ENCODE measurements at regions not wholly inside any gene's neighbourhood (a gene's known extent, or its start where the extent isn't known, plus 50 kb on each side); places are given as distances from the start of the nearest gene placed in this dataset.
A peak's percentile ranks its signal among the peaks of the same experiment; 100 is the strongest.

GRCh38 chr13:37225414-37226070 lies 120.1 kb upstream of the CSNK1A1L start:
- DNase-seq (ENCODE audit: low read depth) = no peak

GRCh38 chr13:37216331-37216730 lies 110.9 kb upstream of the CSNK1A1L start:
- DNase-seq (ENCODE audit: low read depth) = peak; percentile 89

- peak; percentile 96 for DNase-seq (ENCODE audit: low read depth)
Measured at GRCh38 chr13:37212826-37213225, 107.4 kb upstream of the CSNK1A1L start.

- DNase-seq (ENCODE audit: low read depth) = no peak
Measured at GRCh38 chr13:37211487-37211886, 106.0 kb upstream of the CSNK1A1L start.

- DNase-seq (ENCODE audit: low read depth) = peak; percentile 81
Measured at GRCh38 chr13:37209621-37210580, 104.4 kb upstream of the CSNK1A1L start.

- DNase-seq (ENCODE audit: low read depth) = no peak
Measured at GRCh38 chr13:37207691-37208451, 102.4 kb upstream of the CSNK1A1L start.

GRCh38 chr13:37202264-37202663 lies 96.8 kb upstream of the CSNK1A1L start:
- no peak for DNase-seq (ENCODE audit: low read depth)

- DNase-seq (ENCODE audit: low read depth) = no peak
Measured at GRCh38 chr13:37201081-37201480, 95.6 kb upstream of the CSNK1A1L start.

- DNase-seq (ENCODE audit: low read depth) = no peak
Measured at GRCh38 chr13:37198629-37199028, 93.2 kb upstream of the CSNK1A1L start.

GRCh38 chr13:37195621-37196020 lies 90.2 kb upstream of the CSNK1A1L start:
- DNase-seq (ENCODE audit: low read depth) = no peak

- no peak for DNase-seq (ENCODE audit: low read depth)
Measured at GRCh38 chr13:37194428-37194861, 89.0 kb upstream of the CSNK1A1L start.

- DNase-seq (ENCODE audit: low read depth) = no peak
Measured at GRCh38 chr13:37192956-37193355, 87.5 kb upstream of the CSNK1A1L start.

GRCh38 chr13:37187621-37188020 lies 82.2 kb upstream of the CSNK1A1L start:
- no peak for DNase-seq (ENCODE audit: low read depth)

- DNase-seq (ENCODE audit: low read depth) = no peak
Measured at GRCh38 chr13:37187105-37187504, 81.6 kb upstream of the CSNK1A1L start.

- DNase-seq (ENCODE audit: low read depth) = no peak
Measured at GRCh38 chr13:37181620-37182019, 76.2 kb upstream of the CSNK1A1L start.

- DNase-seq (ENCODE audit: low read depth) = no peak
Measured at GRCh38 chr13:37179645-37180044, 74.2 kb upstream of the CSNK1A1L start.

GRCh38 chr13:37177125-37177524 lies 71.7 kb upstream of the CSNK1A1L start:
- no peak for DNase-seq (ENCODE audit: low read depth)

- peak; percentile 62 for DNase-seq (ENCODE audit: low read depth)
Measured at GRCh38 chr13:37175996-37176395, 70.5 kb upstream of the CSNK1A1L start.

- peak; percentile 46 for DNase-seq (ENCODE audit: low read depth)
Measured at GRCh38 chr13:37173214-37173613, 67.8 kb upstream of the CSNK1A1L start.

GRCh38 chr13:37172226-37172625 lies 66.8 kb upstream of the CSNK1A1L start:
- DNase-seq (ENCODE audit: low read depth) = peak; percentile 59

- DNase-seq (ENCODE audit: low read depth) = no peak
Measured at GRCh38 chr13:37168926-37169325, 63.5 kb upstream of the CSNK1A1L start.

GRCh38 chr13:37168151-37168550 lies 62.7 kb upstream of the CSNK1A1L start:
- DNase-seq (ENCODE audit: low read depth) = no peak

Measured in forelimb muscle (tissue), 1 donor.